Stimulated activated naive CD8-positive, alpha-beta T cell treated with anti-CD3 and anti-CD28 coated beads, Interleukin-15, amount 100 ng/mL, for 72 hours (primary cell): ENCODE measurements at regions not wholly inside any gene's neighbourhood (a gene's known extent, or its start where the extent isn't known, plus 50 kb on each side); places are given as distances from the start of the nearest gene placed in this dataset.

Experiments
- ATAC-seq: fragments of 150-1000 bp; cut with Tn5 transposase; 2 replicates; pipeline ENCODE4 v1.10.0; 2021; ENCODE audit warnings: mild to moderate bottlenecking, moderate library complexity
- DNase-seq, 2 donors: peaks; one replicate each; pipeline ENCODE4 v3.0.0; 2021 to 2022
- H3K27ac Mint-ChIP-seq, 2 donors: one replicate each; pipeline ENCODE4 v1.8.0; 2022; ENCODE audit warnings: mild to moderate bottlenecking in 2 of 2, mixed read lengths in 2 of 2, moderate library complexity in 2 of 2
- H3K27me3 Mint-ChIP-seq: one replicate; pipeline ENCODE4 v1.8.0; 2022; ENCODE audit warnings: mixed read lengths
- H3K4me1 Mint-ChIP-seq: one replicate; pipeline ENCODE4 v1.8.0; 2022; ENCODE audit warnings: mild to moderate bottlenecking, mixed read lengths
- H3K4me3 Mint-ChIP-seq, 2 donors: one replicate each; pipeline ENCODE4 v1.8.0; 2022; ENCODE audit warnings: mild to moderate bottlenecking in 2 of 2, mixed read lengths in 2 of 2, moderate library complexity in 1 of 2
- H3K9me3 Mint-ChIP-seq, 2 donors: one replicate each; pipeline ENCODE4 v1.8.0; 2022; ENCODE audit warnings: mixed read lengths in 2 of 2

GRCh38 chr2:139378373-139378772 lies 598.2 kb upstream of the NXPH2 start:
- Mint-ChIP-seq H3K9me3 (peaks cover 7 to 11% of the 10 kb centered on the region in 2 donors), H3K27me3 (no peaks in the 10 kb centered on the region), H3K4me1 (no peaks in the 10 kb centered on the region), H3K27ac (no peak overlapping the region), H3K4me3 (no peak overlapping the region)
- DNase-seq (no peak), ATAC-seq (no peak)

GRCh38 chr2:139374296-139374850 lies 594.2 kb upstream of the NXPH2 start:
- Mint-ChIP-seq H3K9me3 (peaks cover 0 to 16% of the 10 kb centered on the region in 2 donors), H3K27ac (no peak overlapping the region), H3K4me3 (no peak overlapping the region), H3K27me3 (no peaks in the 10 kb centered on the region), H3K4me1 (no peaks in the 10 kb centered on the region)
- DNase-seq (no peak), ATAC-seq (no peak)

DNA sequence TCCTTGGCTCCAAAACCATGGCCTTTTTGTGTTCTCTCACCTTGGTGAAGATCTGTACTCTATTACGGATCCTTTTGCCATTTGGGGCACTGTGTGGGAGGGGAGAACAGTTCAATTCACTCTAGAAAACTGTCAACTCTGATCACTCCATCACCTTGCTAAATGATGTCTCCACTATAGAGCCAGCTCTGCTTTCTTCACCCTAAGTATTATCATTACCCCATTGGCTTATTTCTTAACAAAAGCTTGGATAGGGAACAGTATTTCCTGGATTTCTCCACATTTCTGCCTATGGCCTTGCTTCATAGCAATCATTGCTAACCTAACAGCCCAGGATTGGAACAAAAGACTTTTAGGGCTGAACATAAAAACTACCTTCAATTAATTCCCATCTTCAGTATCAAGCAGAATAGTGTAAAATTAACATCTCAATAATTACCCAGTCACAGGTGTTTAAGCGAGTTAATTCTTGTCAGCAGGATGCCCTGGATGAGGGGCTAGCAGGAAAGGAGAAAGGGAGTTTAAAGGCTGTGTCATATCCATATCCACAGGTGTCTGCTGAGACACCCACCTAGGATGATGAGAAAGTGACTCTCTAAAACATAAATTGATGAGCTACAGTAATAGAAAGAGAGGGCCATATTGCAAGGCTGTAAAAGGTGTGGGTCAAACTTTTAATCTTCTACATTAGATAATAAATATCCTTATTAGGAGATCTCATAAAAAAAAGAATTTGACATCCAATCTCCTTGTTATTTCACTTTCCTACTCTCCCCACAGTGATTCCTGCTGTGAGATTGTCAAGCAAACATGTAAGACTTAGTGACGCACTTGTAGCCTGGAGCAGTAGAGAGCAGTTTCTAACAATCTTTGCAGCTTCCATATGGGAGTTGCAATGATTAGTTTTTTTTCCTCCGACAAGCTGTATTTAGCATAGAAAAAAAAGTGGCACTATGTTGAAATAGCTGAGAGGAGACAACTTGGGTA lies 589.5 kb upstream of the NXPH2 start:
- ATAC-seq: no peak

GRCh38 chr2:139367416-139367815 lies 587.2 kb upstream of the NXPH2 start:
- no peak for ATAC-seq
- H3K9me3 Mint-ChIP-seq: peaks cover 14 to 18% of the 10 kb centered on the region in 2 donors
- no peak overlapping the region for H3K27ac Mint-ChIP-seq
- H3K4me3 Mint-ChIP-seq: no peak overlapping the region
- DNase-seq: no peak
- H3K4me1 Mint-ChIP-seq: no peaks in the 10 kb centered on the region
- no peaks in the 10 kb centered on the region for H3K27me3 Mint-ChIP-seq

More for the DNA sequence above, 589.5 kb upstream of the NXPH2 start:
- Mint-ChIP-seq H3K9me3 (peaks cover 7 to 18% of the 10 kb centered on the region in 2 donors), H3K27ac (no peak overlapping the region), H3K27me3 (no peaks in the 10 kb centered on the region), H3K4me3 (no peak overlapping the region), H3K4me1 (no peaks in the 10 kb centered on the region)
- DNase-seq: no peak

- ATAC-seq: no peak
- no peak overlapping the region for H3K27ac Mint-ChIP-seq
- H3K4me3 Mint-ChIP-seq: no peak overlapping the region
- no peaks in the 10 kb centered on the region for H3K27me3 Mint-ChIP-seq
- peaks cover 14 to 18% of the 10 kb centered on the region in 2 donors for H3K9me3 Mint-ChIP-seq
- DNase-seq: no peak
- no peaks in the 10 kb centered on the region for H3K4me1 Mint-ChIP-seq
Measured at GRCh38 chr2:139366681-139367080, 586.5 kb upstream of the NXPH2 start.

GRCh38 chr2:139365189-139365588 lies 585.0 kb upstream of the NXPH2 start:
- DNase-seq (no peak), ATAC-seq (no peak)
- H3K27ac Mint-ChIP-seq: no peak overlapping the region
- no peaks in the 10 kb centered on the region for H3K27me3 Mint-ChIP-seq
- no peaks in the 10 kb centered on the region for H3K4me1 Mint-ChIP-seq
- H3K9me3 Mint-ChIP-seq: peaks cover 14 to 15% of the 10 kb centered on the region in 2 donors
- H3K4me3 Mint-ChIP-seq: no peak overlapping the region

- ATAC-seq: no peak
- H3K27ac Mint-ChIP-seq: no peak overlapping the region
- no peak overlapping the region for H3K4me3 Mint-ChIP-seq
- no peaks in the 10 kb centered on the region for H3K27me3 Mint-ChIP-seq
- peaks cover 0 to 15% of the 10 kb centered on the region in 2 donors for H3K9me3 Mint-ChIP-seq
- no peak for DNase-seq
- H3K4me1 Mint-ChIP-seq: no peaks in the 10 kb centered on the region
Measured at GRCh38 chr2:139360654-139361053, 580.5 kb upstream of the NXPH2 start.

GRCh38 chr2:139359818-139360217 lies 579.6 kb upstream of the NXPH2 start:
- Mint-ChIP-seq H3K27ac (no peak overlapping the region), H3K4me3 (no peak overlapping the region), H3K9me3 (peaks cover 1 to 16% of the 10 kb centered on the region in 2 donors), H3K27me3 (no peaks in the 10 kb centered on the region), H3K4me1 (no peaks in the 10 kb centered on the region)
- no peak for DNase-seq
- ATAC-seq: no peak

- ATAC-seq (no peak), DNase-seq (no peak)
- H3K4me1 Mint-ChIP-seq: no peaks in the 10 kb centered on the region
- H3K27me3 Mint-ChIP-seq: no peaks in the 10 kb centered on the region
- H3K9me3 Mint-ChIP-seq: peaks cover 11 to 22% of the 10 kb centered on the region in 2 donors
- H3K27ac Mint-ChIP-seq: no peak overlapping the region
- H3K4me3 Mint-ChIP-seq: no peak overlapping the region
Measured at GRCh38 chr2:139357972-139358371, 577.8 kb upstream of the NXPH2 start.

DNA sequence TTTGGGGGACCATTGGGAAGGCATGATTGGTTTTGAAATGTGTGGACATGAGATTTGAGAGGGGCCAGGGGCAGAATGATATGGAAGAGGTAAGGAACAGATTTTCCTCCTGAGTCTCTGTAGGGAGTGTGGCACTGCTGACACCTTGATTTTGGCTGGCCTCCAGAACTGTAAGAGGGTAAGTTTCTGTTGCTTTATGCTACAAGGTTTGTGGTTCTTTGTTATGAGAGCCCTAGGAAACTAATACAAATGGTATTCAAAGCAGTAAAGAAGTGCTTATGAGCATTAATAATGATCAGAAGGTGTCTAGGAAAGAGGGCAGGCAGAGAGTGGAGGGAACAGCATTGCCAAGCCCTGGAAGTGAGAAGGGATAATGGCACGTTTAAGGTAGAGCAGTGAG lies 574.3 kb upstream of the NXPH2 start:
- DNase-seq (no peak), ATAC-seq (no peak)
- no peak overlapping the region for H3K27ac Mint-ChIP-seq
- no peaks in the 10 kb centered on the region for H3K27me3 Mint-ChIP-seq
- H3K9me3 Mint-ChIP-seq: peaks cover 20 to 33% of the 10 kb centered on the region in 2 donors
- no peak overlapping the region for H3K4me3 Mint-ChIP-seq
- no peaks in the 10 kb centered on the region for H3K4me1 Mint-ChIP-seq

GRCh38 chr2:139353874-139354273 lies 573.7 kb upstream of the NXPH2 start:
- Mint-ChIP-seq H3K4me3 (no peak overlapping the region), H3K27ac (no peak overlapping the region), H3K4me1 (no peaks in the 10 kb centered on the region), H3K9me3 (peaks cover 26 to 31% of the 10 kb centered on the region in 2 donors), H3K27me3 (no peaks in the 10 kb centered on the region)
- no peak for ATAC-seq
- DNase-seq: no peak

GRCh38 chr2:139317259-139317658 lies 537.1 kb upstream of the NXPH2 start:
- H3K27me3 Mint-ChIP-seq: no peaks in the 10 kb centered on the region
- ATAC-seq (no peak), DNase-seq (no peak)
- H3K4me1 Mint-ChIP-seq: no peaks in the 10 kb centered on the region
- H3K27ac Mint-ChIP-seq: no peak overlapping the region
- no peak overlapping the region for H3K4me3 Mint-ChIP-seq
- peaks cover 10 to 14% of the 10 kb centered on the region in 2 donors for H3K9me3 Mint-ChIP-seq

GRCh38 chr2:139314059-139314458 lies 533.9 kb upstream of the NXPH2 start:
- Mint-ChIP-seq H3K27ac (no peak overlapping the region), H3K27me3 (no peaks in the 10 kb centered on the region), H3K4me1 (no peaks in the 10 kb centered on the region), H3K4me3 (no peak overlapping the region), H3K9me3 (peaks cover 8 to 16% of the 10 kb centered on the region in 2 donors)
- DNase-seq (no peak), ATAC-seq (no peak)

DNA sequence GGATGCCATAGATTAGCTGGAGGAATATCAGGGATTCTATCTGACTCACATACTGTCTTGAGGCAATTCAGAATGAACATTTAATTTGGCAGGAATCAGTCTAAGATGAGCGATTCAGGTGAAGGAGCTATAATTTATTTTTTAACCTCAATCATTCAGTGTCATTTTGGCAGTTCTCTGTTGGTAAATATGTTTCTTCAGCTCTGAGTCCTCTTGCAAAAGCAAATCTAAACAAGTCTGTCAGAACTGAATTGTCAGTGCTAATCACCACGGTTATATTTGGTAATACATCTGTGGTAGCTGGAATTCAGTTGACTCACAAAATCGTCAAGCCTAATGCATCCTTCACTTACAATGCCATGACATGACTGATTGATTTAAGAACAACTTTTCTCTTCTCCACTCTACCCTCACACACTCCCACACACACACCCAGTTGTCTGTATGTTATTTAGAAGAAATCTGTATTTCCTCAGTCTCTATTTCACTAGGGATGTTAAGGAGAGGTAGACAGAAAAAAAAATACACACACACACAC lies 516.6 kb upstream of the NXPH2 start:
- Mint-ChIP-seq H3K27me3 (no peaks in the 10 kb centered on the region), H3K27ac (no peak overlapping the region), H3K9me3 (peaks cover 5 to 9% of the 10 kb centered on the region in 2 donors), H3K4me3 (no peak overlapping the region), H3K4me1 (no peaks in the 10 kb centered on the region)
- ATAC-seq (no peak), DNase-seq (no peak)

DNA sequence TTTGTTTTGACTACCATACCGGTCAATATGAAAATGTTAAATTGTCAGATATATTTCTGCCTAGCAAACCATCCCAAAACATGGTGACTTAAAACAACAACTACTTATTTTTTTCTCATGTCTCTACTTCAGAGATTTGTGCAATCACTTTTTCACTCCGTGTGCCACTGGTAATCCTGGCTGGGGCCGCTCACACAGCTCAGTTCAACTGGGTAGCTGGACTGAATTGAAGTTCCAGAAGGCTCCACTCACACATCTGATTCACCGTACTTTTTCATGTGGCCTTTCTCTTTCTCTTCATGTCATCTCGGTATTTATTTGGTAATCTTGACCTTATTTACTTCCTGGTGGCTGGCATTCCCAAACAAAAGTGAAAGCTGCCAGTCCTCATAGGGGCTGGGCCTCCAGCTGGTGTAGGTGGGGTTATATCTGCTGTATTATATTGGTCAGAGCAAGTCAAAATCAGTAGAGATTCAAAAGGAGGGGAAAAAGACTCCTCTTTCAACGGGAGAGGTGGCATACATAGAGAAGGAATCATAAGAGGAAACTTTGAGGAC lies 513.9 kb upstream of the NXPH2 start:
- H3K27ac Mint-ChIP-seq: no peak overlapping the region
- ATAC-seq: no peak

DNA sequence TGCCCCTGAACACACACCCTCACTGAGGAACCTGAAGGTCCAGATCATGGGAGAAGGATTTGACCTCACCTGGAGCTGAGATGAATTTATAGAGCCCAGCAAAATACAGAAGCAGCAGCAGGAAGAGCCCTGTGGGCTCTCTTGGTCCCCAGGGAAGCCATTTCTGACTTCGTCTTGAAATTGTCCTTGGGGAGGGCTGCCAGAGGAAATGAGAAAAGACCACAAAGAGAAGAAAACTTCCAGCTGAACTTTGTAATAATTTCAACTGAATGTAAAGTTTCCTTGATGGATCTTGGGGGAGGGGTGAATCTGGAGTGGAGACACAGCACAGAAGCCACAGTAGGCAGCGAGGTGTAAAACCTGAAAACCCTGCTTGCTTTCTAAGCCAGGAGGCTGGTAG lies 500.9 kb upstream of the NXPH2 start:
- Mint-ChIP-seq H3K4me1 (no peaks in the 10 kb centered on the region), H3K9me3 (peaks cover 29 to 49% of the 10 kb centered on the region in 2 donors), H3K27ac (no peak overlapping the region), H3K4me3 (no peak overlapping the region), H3K27me3 (no peaks in the 10 kb centered on the region)
- no peak for DNase-seq
- no peak for ATAC-seq

More for the DNA sequence above, 513.9 kb upstream of the NXPH2 start:
- DNase-seq: no peak
- H3K4me1 Mint-ChIP-seq: no peaks in the 10 kb centered on the region
- no peaks in the 10 kb centered on the region for H3K27me3 Mint-ChIP-seq
- peaks cover 5 to 8% of the 10 kb centered on the region in 2 donors for H3K9me3 Mint-ChIP-seq
- H3K4me3 Mint-ChIP-seq: no peak overlapping the region
